CD4-positive, alpha-beta T cell (primary cell): ENCODE measurements at regions not wholly inside any gene's neighbourhood (a gene's known extent, or its start where the extent isn't known, plus 50 kb on each side); places are given as distances from the start of the nearest gene placed in this dataset.

Experiments
- ATAC-seq: fragments of 200-7000 bp; cut with Tn5 transposase; one replicate; pipeline ENCODE4 v1.10.0; 2022; ENCODE audit warnings: mild to moderate bottlenecking; ENCODE audit not compliant: poor library complexity
- CTCF ChIA-PET: fragments of 350-600 bp; sonication (Branson Sonifier 250); formaldehyde crosslinking; loops from one replicate; lab custom pipeline; 2021; ENCODE audit warnings: antibody characterized with exemption, inconsistent platforms; lab: Charles Lee
- POLR2A ChIA-PET: fragments of 350-600 bp; sonication (Branson Sonifier 250); formaldehyde crosslinking; loops from one replicate; lab custom pipeline; 2021; ENCODE audit warnings: antibody characterized with exemption, inconsistent platforms; lab: Charles Lee
- DNase-seq, 14 experiments: peaks; one replicate each; pipeline ENCODE4 v3.0.0-alpha.2; 2013 to 2020; ENCODE audit warnings: mixed read lengths in 2 of 14
- H3K27ac ChIP-seq, 2 donors: one replicate each; pipeline versions ENCODE4 v1.5.1 to v1.7.0; 2013; ENCODE audit warnings: low read length in 2 of 2, low read depth in 1 of 2, mild to moderate bottlenecking in 1 of 2
- H3K27me3 ChIP-seq, 2 experiments: 1 replicate in 1 of 2; 2 replicates in 1 of 2; pipeline versions ENCODE4 v1.6.1 to v1.7.0; 2013; ENCODE audit warnings: low read length in 2 of 2, control low read depth in 1 of 2, mild to moderate bottlenecking in 1 of 2, moderate library complexity in 1 of 2; ENCODE audit not compliant: insufficient read depth in 2 of 2, control insufficient read depth in 1 of 2
- H3K36me3 ChIP-seq: one replicate; pipeline ENCODE4 v1.6.1; 2013; ENCODE audit warnings: low read length, control low read depth; ENCODE audit not compliant: insufficient read depth
- H3K4me1 ChIP-seq: one replicate; pipeline ENCODE4 v1.6.1; 2013; ENCODE audit warnings: low read length, control low read depth; ENCODE audit not compliant: insufficient read depth
- H3K4me3 ChIP-seq: one replicate; pipeline ENCODE4 v1.5.1; 2013; ENCODE audit warnings: mild to moderate bottlenecking, low read length, moderate library complexity
- H3K9me3 ChIP-seq, 2 experiments: 1 replicate in 1 of 2; 2 replicates in 1 of 2; pipeline versions ENCODE4 v1.6.1 to v1.7.0; 2013; ENCODE audit warnings: low read length in 2 of 2, mild to moderate bottlenecking in 2 of 2, control low read depth in 1 of 2, moderate library complexity in 1 of 2; ENCODE audit not compliant: control insufficient read depth in 1 of 2, insufficient read depth in 1 of 2
- H3K27ac Mint-ChIP-seq: one replicate; pipeline ENCODE4 v1.8.0; 2020; ENCODE audit warnings: mixed read lengths
- H3K27me3 Mint-ChIP-seq: one replicate; pipeline ENCODE4 v1.8.0; 2021; ENCODE audit warnings: mixed read lengths
- H3K36me3 Mint-ChIP-seq: one replicate; pipeline ENCODE4 v1.8.0; 2021; ENCODE audit warnings: low read depth, mixed read lengths
- H3K4me1 Mint-ChIP-seq: one replicate; pipeline ENCODE4 v1.8.0; 2021; ENCODE audit warnings: low read depth, mixed read lengths
- H3K4me3 Mint-ChIP-seq: one replicate; pipeline ENCODE4 v1.8.0; 2020; ENCODE audit warnings: mild to moderate bottlenecking, mixed read lengths
- H3K9me3 Mint-ChIP-seq: one replicate; pipeline ENCODE4 v1.8.0; 2020; ENCODE audit warnings: mixed read lengths
- CTCF ChIP-seq: fragments of 200-600 bp; IDR thresholded peaks from one replicate; pipeline ENCODE4 v1.8.0; 2022; ENCODE audit warnings: antibody characterized with exemption, mild to moderate bottlenecking
- intact Hi-C, 2 experiments: fragments of 100-400 bp; cut with DNase I in 1 of 2; cut with micrococcal nuclease in 1 of 2; formaldehyde crosslinking; loops; one replicate each; pipeline versions ENCODE4 v1.15.1 to v1.9.0; 2023 to 2025; cut with DNase I, micrococcal nuclease

GRCh38 chr21:24289539-24289938 is 1317.7 kb downstream of the MRPL39 start:
- Histone ChIP-seq H3K4me3 (no peak overlapping the region), H3K27me3 (no peaks in the 10 kb centered on the region), H3K9me3 (peaks cover 0 to 5% of the 10 kb centered on the region in 2 experiments), H3K4me1 (no peaks in the 10 kb centered on the region), H3K27ac (no peak overlapping the region), H3K36me3 (no peaks in the 10 kb centered on the region)
- H3K36me3 Mint-ChIP-seq, result no peaks in the 10 kb centered on the region
- no peaks in the 10 kb centered on the region for H3K9me3 Mint-ChIP-seq
- no peak overlapping the region for H3K4me3 Mint-ChIP-seq
- CTCF ChIA-PET, result no interaction called here
- ATAC-seq, result no peak
- intact Hi-C loops, result no loop called here
- TF ChIP-seq CTCF, result no peak
- no peaks in the 10 kb centered on the region for H3K27me3 Mint-ChIP-seq
- DNase-seq, result no peak
- H3K27ac Mint-ChIP-seq, result no peak overlapping the region
- peaks cover 9% of the 10 kb centered on the region for H3K4me1 Mint-ChIP-seq
- POLR2A ChIA-PET, result no interaction called here

GRCh38 chr21:24280596-24280995 is 1326.7 kb downstream of the MRPL39 start:
- H3K36me3 ChIP-seq, result no peaks in the 10 kb centered on the region
- no peak overlapping the region for H3K4me3 ChIP-seq
- no peaks in the 10 kb centered on the region for H3K4me1 ChIP-seq
- H3K4me1 Mint-ChIP-seq, result no peaks in the 10 kb centered on the region
- no peak for ATAC-seq
- no peaks in the 10 kb centered on the region for H3K27me3 Mint-ChIP-seq
- no peaks in the 10 kb centered on the region for H3K9me3 Mint-ChIP-seq
- H3K4me3 Mint-ChIP-seq, result no peak overlapping the region
- no peak overlapping the region for H3K27ac Mint-ChIP-seq
- no peaks in the 10 kb centered on the region for H3K27me3 ChIP-seq
- DNase-seq, result no peak
- no peak overlapping the region for H3K27ac ChIP-seq
- no peaks in the 10 kb centered on the region for H3K36me3 Mint-ChIP-seq
- ChIA-PET CTCF (no interaction called here), POLR2A (no interaction called here)
- intact Hi-C loops, result no loop called here
- no peak for TF ChIP-seq CTCF
- peaks cover 0 to 5% of the 10 kb centered on the region in 2 experiments for H3K9me3 ChIP-seq

GRCh38 chr21:24278711-24279110 is 1328.6 kb downstream of the MRPL39 start:
- H3K27me3 ChIP-seq, result no peaks in the 10 kb centered on the region

More at GRCh38 chr21:24278711-24279110, 1328.6 kb downstream of the MRPL39 start:
- H3K4me3 Mint-ChIP-seq, result no peak overlapping the region
- no peak for TF ChIP-seq CTCF
- H3K4me1 Mint-ChIP-seq, result no peaks in the 10 kb centered on the region
- DNase-seq, result no peak
- ChIA-PET CTCF (no interaction called here), POLR2A (no interaction called here)
- H3K4me3 ChIP-seq, result no peak overlapping the region
- ATAC-seq, result no peak
- H3K4me1 ChIP-seq, result no peaks in the 10 kb centered on the region
- H3K9me3 Mint-ChIP-seq, result no peaks in the 10 kb centered on the region
- H3K27ac ChIP-seq, result no peak overlapping the region
- H3K27ac Mint-ChIP-seq, result no peak overlapping the region
- no peaks in the 10 kb centered on the region for H3K27me3 Mint-ChIP-seq
- intact Hi-C loops, result no loop called here
- H3K9me3 ChIP-seq, result no peaks in the 10 kb centered on the region
- H3K36me3 Mint-ChIP-seq, result no peaks in the 10 kb centered on the region
- no peaks in the 10 kb centered on the region for H3K36me3 ChIP-seq
